ENCODE measurements at regions not wholly inside any gene's neighbourhood (a gene's known extent, or its start where the extent isn't known, plus 50 kb on each side); places are given as distances from the start of the nearest gene placed in this dataset.

DNA sequence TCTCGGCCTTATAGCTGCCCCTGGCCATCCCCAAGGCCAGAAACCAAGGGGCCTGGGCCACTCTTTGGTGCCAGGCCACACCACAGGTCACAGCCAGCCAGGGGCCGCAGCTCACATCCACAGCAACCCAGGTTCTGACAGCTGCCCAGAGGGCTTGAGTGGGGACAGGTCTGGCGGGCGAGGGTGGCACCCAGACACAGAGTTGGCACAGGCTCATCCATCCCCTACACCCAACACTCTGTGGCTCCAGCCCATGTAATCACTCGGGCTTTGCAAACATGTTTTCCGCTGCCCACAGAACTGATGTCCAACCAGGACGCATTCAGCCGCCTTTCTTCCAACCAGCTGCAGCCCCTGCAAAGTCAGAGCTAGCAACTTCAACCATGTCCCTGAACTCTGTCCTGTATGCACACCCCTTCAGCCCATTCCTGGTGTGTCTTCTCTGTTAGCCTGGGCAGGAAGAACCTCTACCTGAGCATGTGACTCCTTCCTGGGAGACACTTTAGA, 57.7 kb upstream of the PPP2R2D start (continued):
- TF ChIP-seq PAX8 (IDR thresholded peaks at IDR 0.05), result no peak
- no peak for TF ChIP-seq TAF1 (IDR thresholded peaks at IDR 0.05; ENCODE audit: borderline replicate concordance, low read depth, low read length)
- TF ChIP-seq STAT3 (IDR thresholded peaks at IDR 0.05; ENCODE audit: low read depth, low read length), result no peak
- TF ChIP-seq NR2F1 (conservative IDR thresholded peaks at IDR 0.05), result no peak
- TF ChIP-seq, protein P1, sequence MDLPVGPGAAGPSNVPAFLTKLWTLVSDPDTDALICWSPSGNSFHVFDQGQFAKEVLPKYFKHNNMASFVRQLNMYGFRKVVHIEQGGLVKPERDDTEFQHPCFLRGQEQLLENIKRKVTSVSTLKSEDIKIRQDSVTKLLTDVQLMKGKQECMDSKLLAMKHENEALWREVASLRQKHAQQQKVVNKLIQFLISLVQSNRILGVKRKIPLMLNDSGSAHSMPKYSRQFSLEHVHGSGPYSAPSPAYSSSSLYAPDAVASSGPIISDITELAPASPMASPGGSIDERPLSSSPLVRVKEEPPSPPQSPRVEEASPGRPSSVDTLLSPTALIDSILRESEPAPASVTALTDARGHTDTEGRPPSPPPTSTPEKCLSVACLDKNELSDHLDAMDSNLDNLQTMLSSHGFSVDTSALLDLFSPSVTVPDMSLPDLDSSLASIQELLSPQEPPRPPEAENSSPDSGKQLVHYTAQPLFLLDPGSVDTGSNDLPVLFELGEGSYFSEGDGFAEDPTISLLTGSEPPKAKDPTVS (IDR thresholded peaks at IDR 0.05; ENCODE audit: low read depth, low read length), result no peak

DNA sequence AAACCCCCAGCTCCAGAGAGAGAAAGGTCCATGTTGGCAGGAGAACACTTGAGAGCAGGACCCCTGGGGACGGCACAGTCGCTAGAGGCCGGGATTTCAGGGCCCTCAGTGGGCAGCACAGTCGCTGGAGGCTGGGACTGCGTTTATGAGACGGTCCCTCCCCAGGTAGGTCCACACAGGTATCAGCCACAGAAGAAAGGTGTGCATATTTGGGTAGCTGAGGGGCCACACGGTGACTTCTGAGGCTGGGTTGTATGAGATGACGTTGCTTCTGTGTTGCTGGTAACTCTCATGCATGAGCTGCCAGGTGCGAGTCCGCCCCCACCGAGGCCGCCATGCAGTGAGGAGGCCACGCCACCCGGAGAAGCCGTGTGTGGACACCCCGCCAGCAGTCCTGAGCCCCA, 56.9 kb upstream of the PPP2R2D start:
- H3K27me3 ChIP-seq (replicated peaks in 1 of 2; ENCODE audit: control insufficient read depth in 2 of 2, insufficient read depth in 2 of 2, low read length in 1 of 2), result no peaks in the 10 kb centered on the region
- ATAC-seq, result no peak
- CTCF ChIA-PET, result no interaction called here
- H3K4me3 ChIP-seq, result no peak overlapping the region
- H3K9me3 ChIP-seq (replicated peaks; ENCODE audit: control insufficient read depth, insufficient read depth, low read length), result no peaks in the 10 kb centered on the region
- intact Hi-C loops (cut with micrococcal nuclease; ENCODE audit: unreplicated experiment), result no loop called here
- no peak overlapping the region for H2AFZ ChIP-seq (ENCODE audit: control insufficient read depth, low read depth, low read length)
- H3K79me2 ChIP-seq (ENCODE audit: control insufficient read depth, insufficient read depth, low read length), result no peaks in the 10 kb centered on the region
- no peak for TF ChIP-seq WRNIP1 (IDR thresholded peaks at IDR 0.05; ENCODE audit: borderline replicate concordance, low read depth, low read length)
- TF ChIP-seq JUND (IDR thresholded peaks at IDR 0.05; ENCODE audit: low read depth, low read length), result no peak
- TF ChIP-seq HDAC6 (IDR thresholded peaks at IDR 0.05; ENCODE audit: unreplicated experiment), result no peak
- TF ChIP-seq SIN3A (IDR thresholded peaks at IDR 0.05; ENCODE audit: low read depth, low read length), result no peak
- no peak for TF ChIP-seq LARP7 (IDR thresholded peaks at IDR 0.05)
- TF ChIP-seq SRF (IDR thresholded peaks at IDR 0.05; ENCODE audit: low read depth in 2 of 2, low read length in 2 of 2), result no peak
- TF ChIP-seq, protein P2, sequence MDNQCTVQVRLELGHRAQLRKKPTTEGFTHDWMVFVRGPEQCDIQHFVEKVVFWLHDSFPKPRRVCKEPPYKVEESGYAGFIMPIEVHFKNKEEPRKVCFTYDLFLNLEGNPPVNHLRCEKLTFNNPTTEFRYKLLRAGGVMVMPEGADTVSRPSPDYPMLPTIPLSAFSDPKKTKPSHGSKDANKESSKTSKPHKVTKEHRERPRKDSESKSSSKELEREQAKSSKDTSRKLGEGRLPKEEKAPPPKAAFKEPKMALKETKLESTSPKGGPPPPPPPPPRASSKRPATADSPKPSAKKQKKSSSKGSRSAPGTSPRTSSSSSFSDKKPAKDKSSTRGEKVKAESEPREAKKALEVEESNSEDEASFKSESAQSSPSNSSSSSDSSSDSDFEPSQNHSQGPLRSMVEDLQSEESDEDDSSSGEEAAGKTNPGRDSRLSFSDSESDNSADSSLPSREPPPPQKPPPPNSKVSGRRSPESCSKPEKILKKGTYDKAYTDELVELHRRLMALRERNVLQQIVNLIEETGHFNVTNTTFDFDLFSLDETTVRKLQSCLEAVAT (IDR thresholded peaks at IDR 0.05), result no peak
- no peak for TF ChIP-seq NR2C1 (IDR thresholded peaks at IDR 0.05)
- TF ChIP-seq RFX5 (IDR thresholded peaks at IDR 0.05; ENCODE audit: low read depth, low read length), result no peak
- TF ChIP-seq ATF7 (IDR thresholded peaks at IDR 0.05; ENCODE audit: low read depth), result no peak
- FAIRE-seq, result no peak
- no peak overlapping the region for H3K27ac ChIP-seq (ENCODE audit: control insufficient read depth, insufficient read depth)
- in situ Hi-C loops (cut with MboI), result no loop called here
- RAD21 ChIA-PET (ENCODE audit: unreplicated experiment), result no interaction called here
- BruUV-seq (replicated peaks), result no TSS peak
- DNase-seq (ENCODE audit: low read depth, low spot score), result no peak
- 51% methylated on average over 16 of the region's 16 CpGs for WGBS (ENCODE audit: insufficient coverage, insufficient replicate concordance, low lambda C conversion rate, missing lambda C conversion rate)
- H4K20me1 ChIP-seq (ENCODE audit: control insufficient read depth, insufficient read depth), result no peaks in the 10 kb centered on the region
- POLR2A ChIA-PET, result no interaction called here
- SMC1A ChIA-PET (ENCODE audit: uncharacterized antibody, unreplicated experiment), result no interaction called here
- H3K9ac ChIP-seq (ENCODE audit: control insufficient read depth, insufficient read depth, low read length), result no peak overlapping the region
- no peaks in the 10 kb centered on the region for H3K4me1 ChIP-seq (ENCODE audit: control insufficient read depth, insufficient read depth, low read length)
- no peak overlapping the region for H3K4me2 ChIP-seq (ENCODE audit: control insufficient read depth, insufficient read depth)
- no peaks in the 10 kb centered on the region for H3K36me3 ChIP-seq (ENCODE audit: control insufficient read depth in 2 of 2, insufficient read depth in 2 of 2, low read length in 1 of 2)
